ENCODE measurements at regions not wholly inside any gene's neighbourhood (a gene's known extent, or its start where the extent isn't known, plus 50 kb on each side); places are given as distances from the start of the nearest gene placed in this dataset.

DNA sequence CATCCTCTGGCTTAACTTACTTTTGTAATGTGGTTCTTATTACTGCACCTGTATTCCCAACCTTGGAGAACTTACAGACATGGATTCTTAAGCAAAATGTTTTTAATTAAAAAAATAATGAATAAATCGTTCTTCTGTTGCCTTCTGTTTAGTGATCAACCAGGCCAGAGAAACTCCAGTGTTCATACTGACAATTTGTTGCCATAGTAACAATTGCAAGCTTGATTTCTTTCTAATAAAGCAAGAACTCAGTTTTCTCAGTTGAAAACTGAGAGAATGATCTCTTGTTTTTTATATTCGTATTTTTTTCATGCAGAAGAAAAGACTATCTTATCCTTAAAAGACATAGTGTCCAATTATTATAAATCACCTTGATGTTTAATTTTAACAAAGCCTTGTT lies 106.5 kb upstream of the LMNTD1 start:
- no peak overlapping the region for H3K4me3 ChIP-seq
- intact Hi-C loops (cut with DNase I; ENCODE audit: low total_unique reads), result no loop called here
- H3K36me3 ChIP-seq, result no peaks in the 10 kb centered on the region
- H3K27ac ChIP-seq, result no peak overlapping the region
- H3K9me3 ChIP-seq, result no peaks in the 10 kb centered on the region
- no peaks in the 10 kb centered on the region for H3K4me1 ChIP-seq
- no peak for DNase-seq
- H3K27me3 ChIP-seq, result no peaks in the 10 kb centered on the region
- TF ChIP-seq, protein P1, sequence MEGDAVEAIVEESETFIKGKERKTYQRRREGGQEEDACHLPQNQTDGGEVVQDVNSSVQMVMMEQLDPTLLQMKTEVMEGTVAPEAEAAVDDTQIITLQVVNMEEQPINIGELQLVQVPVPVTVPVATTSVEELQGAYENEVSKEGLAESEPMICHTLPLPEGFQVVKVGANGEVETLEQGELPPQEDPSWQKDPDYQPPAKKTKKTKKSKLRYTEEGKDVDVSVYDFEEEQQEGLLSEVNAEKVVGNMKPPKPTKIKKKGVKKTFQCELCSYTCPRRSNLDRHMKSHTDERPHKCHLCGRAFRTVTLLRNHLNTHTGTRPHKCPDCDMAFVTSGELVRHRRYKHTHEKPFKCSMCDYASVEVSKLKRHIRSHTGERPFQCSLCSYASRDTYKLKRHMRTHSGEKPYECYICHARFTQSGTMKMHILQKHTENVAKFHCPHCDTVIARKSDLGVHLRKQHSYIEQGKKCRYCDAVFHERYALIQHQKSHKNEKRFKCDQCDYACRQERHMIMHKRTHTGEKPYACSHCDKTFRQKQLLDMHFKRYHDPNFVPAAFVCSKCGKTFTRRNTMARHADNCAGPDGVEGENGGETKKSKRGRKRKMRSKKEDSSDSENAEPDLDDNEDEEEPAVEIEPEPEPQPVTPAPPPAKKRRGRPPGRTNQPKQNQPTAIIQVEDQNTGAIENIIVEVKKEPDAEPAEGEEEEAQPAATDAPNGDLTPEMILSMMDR (IDR thresholded peaks at IDR 0.05), result no peak
- TF ChIP-seq POLR2A (IDR thresholded peaks at IDR 0.05), result no peak

DNA sequence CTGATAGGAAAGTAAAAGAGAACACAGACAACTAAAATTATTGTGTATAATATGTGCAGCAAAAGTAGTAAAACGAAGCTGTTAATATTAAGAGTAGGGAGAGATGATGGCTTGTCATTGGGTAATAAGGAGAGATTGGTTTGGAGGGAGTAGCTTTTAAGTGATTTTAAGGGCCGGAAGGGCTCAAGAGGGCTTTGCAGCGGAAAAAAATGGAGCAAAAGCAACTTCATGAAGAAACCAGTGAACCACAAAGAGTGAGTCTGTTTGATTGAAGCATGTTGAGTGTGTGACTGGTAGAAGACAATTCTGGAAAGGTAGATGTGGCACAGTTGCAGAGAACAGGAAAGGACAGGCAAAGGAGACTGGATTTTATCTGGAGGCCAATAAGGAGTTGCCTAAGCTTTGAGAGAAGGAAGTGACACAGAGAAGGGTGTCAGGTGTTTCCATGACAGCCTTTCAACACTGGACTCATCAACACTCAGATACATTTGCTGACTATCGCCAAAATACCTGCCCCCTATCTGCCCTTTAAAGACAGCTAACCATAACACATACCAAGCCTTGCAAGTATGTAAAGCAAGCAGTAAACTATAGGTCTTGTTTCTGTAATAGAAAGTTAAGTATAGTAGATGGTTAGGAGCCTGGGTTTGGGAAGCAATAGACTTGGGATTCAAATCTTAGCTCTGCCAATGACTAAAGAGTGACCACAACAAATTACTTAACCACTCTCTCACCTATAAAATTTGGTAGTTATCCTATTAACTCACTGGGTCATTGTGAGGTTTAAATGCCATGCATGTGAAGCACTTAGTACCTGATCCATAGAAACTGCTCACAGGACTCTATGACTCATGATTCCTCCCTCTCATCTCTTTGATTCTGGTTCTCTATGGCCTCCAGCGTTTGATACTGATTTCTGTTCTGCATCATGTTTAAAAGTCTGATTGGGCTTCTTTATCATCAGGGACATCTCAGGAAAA lies 117.3 kb upstream of the LMNTD1 start:
- Histone ChIP-seq H3K9me3 (no peaks in the 10 kb centered on the region), H3K4me3 (no peak overlapping the region), H3K27me3 (no peaks in the 10 kb centered on the region), H3K4me1 (no peaks in the 10 kb centered on the region), H3K27ac (no peak overlapping the region), H3K36me3 (no peaks in the 10 kb centered on the region)
- intact Hi-C loops (cut with DNase I; ENCODE audit: low total_unique reads), result no loop called here
- TF ChIP-seq POLR2A (IDR thresholded peaks at IDR 0.05), result no peak
- TF ChIP-seq, protein P1 (IDR thresholded peaks at IDR 0.05), result no peak
- DNase-seq, result no peak

DNA sequence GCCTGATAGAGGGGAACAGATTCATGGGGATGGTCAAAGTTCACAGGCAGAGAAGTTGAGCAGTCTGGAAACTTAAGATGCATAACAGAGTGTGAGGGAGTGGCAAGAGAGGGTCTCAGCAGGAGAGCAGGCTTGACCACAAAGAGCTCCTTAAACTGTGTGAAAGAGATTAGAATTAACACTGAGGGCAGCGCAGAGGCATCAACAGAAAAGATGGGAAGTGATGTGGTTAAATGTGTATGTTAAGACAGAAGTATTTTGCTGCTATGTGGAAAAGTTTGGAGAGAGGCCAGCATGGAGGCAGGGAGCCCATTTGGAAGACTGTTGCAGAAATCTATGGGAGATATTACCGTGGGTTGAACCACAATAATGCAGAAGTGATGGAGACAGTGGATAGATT lies 122.7 kb upstream of the LMNTD1 start:
- no peaks in the 10 kb centered on the region for H3K4me1 ChIP-seq
- no peaks in the 10 kb centered on the region for H3K36me3 ChIP-seq
- no peak for TF ChIP-seq POLR2A (IDR thresholded peaks at IDR 0.05)
- TF ChIP-seq, protein P1 (IDR thresholded peaks at IDR 0.05), result no peak
- H3K4me3 ChIP-seq, result no peak overlapping the region
- no peak for DNase-seq
- no peaks in the 10 kb centered on the region for H3K9me3 ChIP-seq
- intact Hi-C loops (cut with DNase I; ENCODE audit: low total_unique reads), result no loop called here
- peaks cover 0 to 3% of the 10 kb centered on the region in 2 donors for H3K27me3 ChIP-seq
- H3K27ac ChIP-seq, result no peak overlapping the region

DNA sequence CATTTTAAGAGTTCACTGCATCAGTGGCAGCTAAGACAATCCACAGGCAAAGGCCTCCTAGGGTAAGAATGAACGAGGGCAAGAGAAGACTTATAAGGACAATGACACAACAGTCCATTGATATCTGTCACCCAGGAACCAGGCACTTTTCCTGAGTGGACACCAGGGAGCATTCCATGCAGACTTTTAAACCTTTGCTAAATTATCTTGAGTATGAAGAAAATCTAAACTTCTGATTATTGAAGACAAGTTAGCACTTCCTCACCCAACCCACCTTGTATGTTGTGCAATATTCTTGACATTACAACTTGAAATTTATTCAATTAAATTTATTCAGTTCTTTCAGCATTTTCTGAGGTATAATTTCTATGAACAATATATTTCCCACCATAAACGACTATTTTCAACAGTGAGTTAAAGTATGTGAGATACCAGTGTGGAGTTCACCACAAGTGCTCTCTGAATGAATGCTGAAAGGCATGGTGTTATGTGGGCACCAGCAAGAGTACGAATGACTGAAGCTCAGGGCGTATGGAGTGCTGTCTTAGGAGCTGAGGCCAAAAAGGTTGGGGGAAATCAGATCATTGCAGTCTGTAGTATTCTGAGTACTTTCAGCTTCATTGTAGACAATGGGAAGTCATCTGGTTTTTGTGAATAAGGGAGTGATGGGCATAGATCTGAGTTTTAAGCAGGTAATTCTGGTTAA lies 124.3 kb upstream of the LMNTD1 start:
- Histone ChIP-seq H3K27ac (no peak overlapping the region), H3K9me3 (no peaks in the 10 kb centered on the region), H3K27me3 (peaks cover 0 to 3% of the 10 kb centered on the region in 2 donors), H3K36me3 (no peaks in the 10 kb centered on the region), H3K4me3 (no peak overlapping the region), H3K4me1 (no peaks in the 10 kb centered on the region)
- TF ChIP-seq, protein P1 (IDR thresholded peaks at IDR 0.05), result no peak
- no peak for TF ChIP-seq POLR2A (IDR thresholded peaks at IDR 0.05)
- no peak for DNase-seq
- intact Hi-C loops (cut with DNase I; ENCODE audit: low total_unique reads), result no loop called here

DNA sequence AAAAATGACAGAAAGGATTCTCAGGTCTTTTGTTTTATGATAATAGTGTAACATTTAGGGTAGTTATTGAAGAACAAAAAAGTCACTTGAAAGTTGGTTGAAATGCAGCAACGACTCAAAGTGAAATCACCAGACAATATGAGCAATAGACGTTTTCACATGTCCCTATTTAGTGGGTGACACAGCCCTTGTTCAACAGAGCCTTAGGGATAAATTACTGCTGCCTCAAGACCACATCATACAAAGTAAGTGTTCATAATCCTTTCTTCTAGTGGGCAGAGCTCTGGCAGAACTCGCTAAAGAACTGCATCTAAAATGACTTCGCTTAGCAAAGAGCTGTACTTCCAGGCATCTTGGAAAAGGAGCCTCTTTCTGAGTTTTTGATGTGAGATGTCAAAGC lies 128.5 kb upstream of the LMNTD1 start:
- Histone ChIP-seq H3K9me3 (no peaks in the 10 kb centered on the region), H3K36me3 (no peaks in the 10 kb centered on the region), H3K27ac (no peak overlapping the region), H3K4me1 (peaks cover 0 to 3% of the 10 kb centered on the region in 2 donors), H3K4me3 (no peak overlapping the region), H3K27me3 (peaks cover 0 to 3% of the 10 kb centered on the region in 2 donors)
- DNase-seq, result no peak
- intact Hi-C loops (cut with DNase I; ENCODE audit: low total_unique reads), result no loop called here
- no peak for TF ChIP-seq POLR2A (IDR thresholded peaks at IDR 0.05)
- TF ChIP-seq, protein P1 (IDR thresholded peaks at IDR 0.05), result no peak
